Activated naive CD8-positive, alpha-beta T cell (primary cell): ENCODE measurements at regions not wholly inside any gene's neighbourhood (a gene's known extent, or its start where the extent isn't known, plus 50 kb on each side); places are given as distances from the start of the nearest gene placed in this dataset.

Experiments used
- H3K27ac Mint-ChIP-seq: one replicate; pipeline ENCODE4 v1.8.0; 2021; ENCODE audit warnings: mixed read lengths
- H3K27me3 Mint-ChIP-seq: one replicate; pipeline ENCODE4 v1.8.0; 2021; ENCODE audit warnings: mixed read lengths
- H3K36me3 Mint-ChIP-seq: one replicate; pipeline ENCODE4 v1.8.0; 2021; ENCODE audit warnings: mixed read lengths
- H3K4me1 Mint-ChIP-seq: one replicate; pipeline ENCODE4 v1.8.0; 2021; ENCODE audit warnings: low read depth, mixed read lengths
- H3K4me3 Mint-ChIP-seq: one replicate; pipeline ENCODE4 v1.8.0; 2021; ENCODE audit warnings: mild to moderate bottlenecking, mixed read lengths
- H3K9me3 Mint-ChIP-seq: one replicate; pipeline ENCODE4 v1.8.0; 2021; ENCODE audit warnings: low read depth, mixed read lengths

GRCh38 chr6:150456466-150456865 is 87.7 kb downstream of the IYD start:
- Mint-ChIP-seq H3K4me1 (no peaks in the 10 kb centered on the region), H3K27me3 (peaks cover 1% of the 10 kb centered on the region), H3K9me3 (no peaks in the 10 kb centered on the region), H3K36me3 (no peaks in the 10 kb centered on the region), H3K4me3 (no peak overlapping the region), H3K27ac (no peak overlapping the region)

- Mint-ChIP-seq H3K9me3 (no peaks in the 10 kb centered on the region), H3K36me3 (no peaks in the 10 kb centered on the region), H3K4me3 (no peak overlapping the region), H3K27ac (no peak overlapping the region), H3K4me1 (no peaks in the 10 kb centered on the region), H3K27me3 (peaks cover 1% of the 10 kb centered on the region)
Observed at GRCh38 chr6:150456902-150457643, 88.3 kb downstream of the IYD start.

GRCh38 chr6:150458579-150458978 is 89.8 kb downstream of the IYD start:
- H3K9me3 Mint-ChIP-seq: no peaks in the 10 kb centered on the region
- H3K27me3 Mint-ChIP-seq: peaks cover 2% of the 10 kb centered on the region
- H3K36me3 Mint-ChIP-seq: no peaks in the 10 kb centered on the region
- H3K4me3 Mint-ChIP-seq: no peak overlapping the region
- H3K27ac Mint-ChIP-seq: no peak overlapping the region
- H3K4me1 Mint-ChIP-seq: no peaks in the 10 kb centered on the region

- Mint-ChIP-seq H3K36me3 (no peaks in the 10 kb centered on the region), H3K27ac (no peak overlapping the region), H3K27me3 (peaks cover 1% of the 10 kb centered on the region), H3K4me1 (no peaks in the 10 kb centered on the region), H3K9me3 (no peaks in the 10 kb centered on the region), H3K4me3 (no peak overlapping the region)
Observed at GRCh38 chr6:150463852-150464251, 95.0 kb downstream of the IYD start.

GRCh38 chr6:150464966-150465365 is 96.2 kb downstream of the IYD start:
- Mint-ChIP-seq H3K4me3 (no peak overlapping the region), H3K4me1 (no peaks in the 10 kb centered on the region), H3K27me3 (peaks cover 3% of the 10 kb centered on the region), H3K27ac (no peak overlapping the region), H3K36me3 (no peaks in the 10 kb centered on the region), H3K9me3 (no peaks in the 10 kb centered on the region)

GRCh38 chr6:150465610-150466009 is 96.8 kb downstream of the IYD start:
- no peak overlapping the region for H3K4me3 Mint-ChIP-seq
- H3K4me1 Mint-ChIP-seq: no peaks in the 10 kb centered on the region
- H3K36me3 Mint-ChIP-seq: no peaks in the 10 kb centered on the region
- no peak overlapping the region for H3K27ac Mint-ChIP-seq
- peaks cover 5% of the 10 kb centered on the region for H3K27me3 Mint-ChIP-seq
- no peaks in the 10 kb centered on the region for H3K9me3 Mint-ChIP-seq

GRCh38 chr6:150466196-150466595 is 97.4 kb downstream of the IYD start:
- Mint-ChIP-seq H3K4me3 (no peak overlapping the region), H3K27ac (no peak overlapping the region), H3K4me1 (no peaks in the 10 kb centered on the region), H3K27me3 (peaks cover 5% of the 10 kb centered on the region), H3K36me3 (no peaks in the 10 kb centered on the region), H3K9me3 (no peaks in the 10 kb centered on the region)

- Mint-ChIP-seq H3K4me1 (no peaks in the 10 kb centered on the region), H3K36me3 (no peaks in the 10 kb centered on the region), H3K27me3 (peaks cover 10% of the 10 kb centered on the region), H3K27ac (no peak overlapping the region), H3K9me3 (no peaks in the 10 kb centered on the region), H3K4me3 (no peak overlapping the region)
Observed at GRCh38 chr6:150470131-150470530, 101.3 kb downstream of the IYD start.

GRCh38 chr6:150470960-150471665 is 102.3 kb downstream of the IYD start:
- peaks cover 10% of the 10 kb centered on the region for H3K27me3 Mint-ChIP-seq

GRCh38 chr6:150478656-150479545 is 110.1 kb downstream of the IYD start:
- Mint-ChIP-seq H3K27me3 (peaks cover 5% of the 10 kb centered on the region), H3K4me3 (no peak overlapping the region), H3K36me3 (no peaks in the 10 kb centered on the region), H3K27ac (no peak overlapping the region), H3K9me3 (no peaks in the 10 kb centered on the region), H3K4me1 (no peaks in the 10 kb centered on the region)

More at GRCh38 chr6:150470960-150471665, 102.3 kb downstream of the IYD start:
- H3K9me3 Mint-ChIP-seq: no peaks in the 10 kb centered on the region
- no peak overlapping the region for H3K4me3 Mint-ChIP-seq
- H3K36me3 Mint-ChIP-seq: no peaks in the 10 kb centered on the region
- H3K4me1 Mint-ChIP-seq: no peaks in the 10 kb centered on the region
- H3K27ac Mint-ChIP-seq: no peak overlapping the region

GRCh38 chr6:150482883-150483409 is 114.1 kb downstream of the IYD start:
- no peaks in the 10 kb centered on the region for H3K9me3 Mint-ChIP-seq
- no peak overlapping the region for H3K27ac Mint-ChIP-seq
- no peak overlapping the region for H3K4me3 Mint-ChIP-seq
- H3K36me3 Mint-ChIP-seq: no peaks in the 10 kb centered on the region
- H3K27me3 Mint-ChIP-seq: peaks cover 5% of the 10 kb centered on the region
- H3K4me1 Mint-ChIP-seq: no peaks in the 10 kb centered on the region

GRCh38 chr6:150485161-150485958 is 114.3 kb upstream of the PLEKHG1 start:
- Mint-ChIP-seq H3K27me3 (peaks cover 3% of the 10 kb centered on the region), H3K4me1 (no peaks in the 10 kb centered on the region), H3K4me3 (no peak overlapping the region), H3K36me3 (no peaks in the 10 kb centered on the region), H3K27ac (no peak overlapping the region), H3K9me3 (no peaks in the 10 kb centered on the region)

- H3K9me3 Mint-ChIP-seq: no peaks in the 10 kb centered on the region
- no peaks in the 10 kb centered on the region for H3K27me3 Mint-ChIP-seq
- peaks cover 1% of the 10 kb centered on the region for H3K4me1 Mint-ChIP-seq
- no peaks in the 10 kb centered on the region for H3K36me3 Mint-ChIP-seq
- H3K4me3 Mint-ChIP-seq: no peak overlapping the region
- no peak overlapping the region for H3K27ac Mint-ChIP-seq
Observed at GRCh38 chr6:150486048-150486447, 113.6 kb upstream of the PLEKHG1 start.

- H3K27ac Mint-ChIP-seq: no peak overlapping the region
- no peaks in the 10 kb centered on the region for H3K27me3 Mint-ChIP-seq
- no peaks in the 10 kb centered on the region for H3K36me3 Mint-ChIP-seq
- H3K9me3 Mint-ChIP-seq: peaks cover 4% of the 10 kb centered on the region
- H3K4me3 Mint-ChIP-seq: no peak overlapping the region
- peaks cover 8% of the 10 kb centered on the region for H3K4me1 Mint-ChIP-seq
Observed at GRCh38 chr6:150490586-150490985, 109.1 kb upstream of the PLEKHG1 start.
